OCI-LY1 (cell line): ENCODE measurements at regions not wholly inside any gene's neighbourhood (a gene's known extent, or its start where the extent isn't known, plus 50 kb on each side); places are given as distances from the start of the nearest gene placed in this dataset.

Experiments
- H2AFZ ChIP-seq: fragments of 200-600 bp; sonication (generic), shearing (Covaris generic); 2 replicates; pipeline ENCODE4 v1.6.0; 2014; ENCODE audit warnings: antibody characterized with exemption, mild to moderate bottlenecking, low read length
- H3F3A ChIP-seq: fragments of 200-600 bp; sonication (generic), shearing (Covaris generic); 2 replicates; pipeline ENCODE4 v1.6.0; 2014; ENCODE audit warnings: mild to moderate bottlenecking, antibody characterized with exemption, low read length, moderate library complexity; ENCODE audit not compliant: insufficient read depth
- H3K27ac ChIP-seq: fragments of 200-600 bp; sonication (generic); 2 replicates; pipeline ENCODE4 v1.5.1; 2014; ENCODE audit warnings: low read length, mixed run types, mild to moderate bottlenecking, low read depth; ENCODE audit not compliant: poor library complexity, severe bottlenecking
- H3K27me3 ChIP-seq: fragments of 200-600 bp; sonication (generic); 2 replicates; pipeline ENCODE4 v1.6.0; 2014; ENCODE audit warnings: antibody characterized with exemption, mild to moderate bottlenecking, low read length, moderate library complexity; ENCODE audit not compliant: insufficient read depth
- H3K36me3 ChIP-seq: fragments of 200-600 bp; sonication (generic); 2 replicates; pipeline ENCODE4 v1.6.1; 2014; ENCODE audit warnings: mild to moderate bottlenecking, antibody characterized with exemption, low read length, moderate library complexity, mixed read lengths; ENCODE audit not compliant: insufficient read depth
- H3K4me1 ChIP-seq: fragments of 200-600 bp; sonication (generic); 2 replicates; pipeline ENCODE4 v1.5.1; 2014; ENCODE audit warnings: mild to moderate bottlenecking, low read length, moderate library complexity; ENCODE audit not compliant: insufficient read depth, severe bottlenecking
- H3K4me2 ChIP-seq: fragments of 200-600 bp; sonication (generic), shearing (Covaris generic); 2 replicates; pipeline ENCODE4 v1.6.1; 2014; ENCODE audit warnings: low read length
- H3K4me3 ChIP-seq: fragments of 200-600 bp; sonication (generic); 2 replicates; pipeline ENCODE4 v1.5.1; 2014; ENCODE audit warnings: low read length, low read depth, mild to moderate bottlenecking, mixed read lengths; ENCODE audit not compliant: poor library complexity, severe bottlenecking
- H3K79me2 ChIP-seq: fragments of 200-600 bp; shearing (Covaris generic); 2 replicates; pipeline ENCODE4 v1.6.1; 2016; ENCODE audit warnings: mixed run types, low read length, mixed read lengths; ENCODE audit not compliant: insufficient read depth
- H3K9ac ChIP-seq: fragments of 200-600 bp; sonication (generic), shearing (Covaris generic); 2 replicates; pipeline ENCODE4 v1.6.1; 2014; ENCODE audit warnings: mild to moderate bottlenecking, low read length, mixed read lengths
- H3K9me2 ChIP-seq: fragments of 200-600 bp; sonication (generic), shearing (Covaris generic); 2 replicates; pipeline ENCODE4 v1.6.1; 2014; ENCODE audit warnings: low read depth, mild to moderate bottlenecking, low read length, mixed read lengths
- H3K9me3 ChIP-seq: fragments of 200-600 bp; shearing (Covaris generic); 2 replicates; pipeline ENCODE4 v1.6.1; 2014; ENCODE audit warnings: low read length, mixed read lengths
- H4K20me1 ChIP-seq: fragments of 200-600 bp; sonication (generic), shearing (Covaris generic); 2 replicates; pipeline ENCODE4 v1.6.0; 2016; ENCODE audit warnings: mild to moderate bottlenecking, low read length; ENCODE audit not compliant: insufficient read depth
- CTCF ChIP-seq: fragments of 200-600 bp; sonication (generic), shearing (Covaris generic); IDR thresholded peaks from 2 replicates; pipeline ENCODE4 v1.5.1; 2017; ENCODE audit warnings: mild to moderate bottlenecking, antibody characterized with exemption, low read length, moderate library complexity, mixed read lengths
- EZH2 ChIP-seq: fragments of 200-600 bp; sonication (generic), shearing (Covaris generic); IDR thresholded peaks from 2 replicates; pipeline ENCODE4 v1.8.0; 2017; ENCODE audit warnings: borderline replicate concordance, mixed run types, mild to moderate bottlenecking, antibody characterized with exemption, low read length, moderate library complexity, mixed read lengths

- Histone ChIP-seq H3K9me2 (no peaks in the 10 kb centered on the region), H3K9ac (no peak overlapping the region), H3K27ac (no peak overlapping the region), H3F3A (no peaks in the 10 kb centered on the region), H3K9me3 (no peaks in the 10 kb centered on the region), H3K36me3 (no peaks in the 10 kb centered on the region), H3K4me1 (no peaks in the 10 kb centered on the region), H3K4me3 (no peak overlapping the region), H3K27me3 (no peaks in the 10 kb centered on the region), H2AFZ (no peak overlapping the region), H3K79me2 (no peaks in the 10 kb centered on the region), H3K4me2 (no peak overlapping the region), H4K20me1 (no peaks in the 10 kb centered on the region)
- TF ChIP-seq EZH2 (no peak), CTCF (no peak)
Observed at GRCh38 chr3:82201316-82201715, 439.9 kb upstream of the GBE1 start.

- H3F3A ChIP-seq = no peaks in the 10 kb centered on the region
- no peak overlapping the region for H3K4me2 ChIP-seq
- H3K4me1 ChIP-seq = no peaks in the 10 kb centered on the region
- no peak overlapping the region for H3K4me3 ChIP-seq
- H3K79me2 ChIP-seq = no peaks in the 10 kb centered on the region
- no peak overlapping the region for H3K27ac ChIP-seq
- H3K36me3 ChIP-seq = no peaks in the 10 kb centered on the region
- H3K9me2 ChIP-seq = no peaks in the 10 kb centered on the region
- H3K27me3 ChIP-seq = no peaks in the 10 kb centered on the region
- no peaks in the 10 kb centered on the region for H4K20me1 ChIP-seq
- no peaks in the 10 kb centered on the region for H3K9me3 ChIP-seq
- no peak for TF ChIP-seq CTCF
- TF ChIP-seq EZH2 = no peak
- H2AFZ ChIP-seq = no peak overlapping the region
- no peak overlapping the region for H3K9ac ChIP-seq
Observed at GRCh38 chr3:82198009-82198408, 436.6 kb upstream of the GBE1 start.

- H3K9me3 ChIP-seq = no peaks in the 10 kb centered on the region
- no peak overlapping the region for H3K27ac ChIP-seq
- H3K9ac ChIP-seq = no peak overlapping the region
- H3K4me3 ChIP-seq = no peak overlapping the region
- no peak for TF ChIP-seq EZH2
- no peak for TF ChIP-seq CTCF
- H3K36me3 ChIP-seq = no peaks in the 10 kb centered on the region
- no peaks in the 10 kb centered on the region for H4K20me1 ChIP-seq
- H3K4me2 ChIP-seq = no peak overlapping the region
- H3K79me2 ChIP-seq = no peaks in the 10 kb centered on the region
- H3K27me3 ChIP-seq = no peaks in the 10 kb centered on the region
- H2AFZ ChIP-seq = no peak overlapping the region
- no peaks in the 10 kb centered on the region for H3K9me2 ChIP-seq
- no peaks in the 10 kb centered on the region for H3K4me1 ChIP-seq
- no peaks in the 10 kb centered on the region for H3F3A ChIP-seq
Observed at GRCh38 chr3:82196645-82197044, 435.2 kb upstream of the GBE1 start.
